Mesothelial cell of epicardium (in vitro differentiated cells): ENCODE measurements at regions not wholly inside any gene's neighbourhood (a gene's known extent, or its start where the extent isn't known, plus 50 kb on each side); places are given as distances from the start of the nearest gene placed in this dataset.
"Not testable (repeated sequence)": the region's sequence is repeated elsewhere in the genome, so short reads cannot be mapped to it uniquely, and the experiment has no call there.

ENCODE experiments used
- DNase-seq, 2 experiments: peaks; one replicate each; pipeline ENCODE4 v3.0.0; 2021; ENCODE audit warnings: low spot score in 2 of 2; ENCODE audit not compliant: unreplicated experiment in 2 of 2
- H3K27ac Mint-ChIP-seq: 2 replicates; pipeline ENCODE4 v1.8.0; 2021; ENCODE audit warnings: mixed read lengths
- H3K27me3 Mint-ChIP-seq: 2 replicates; pipeline ENCODE4 v1.8.0; 2021; ENCODE audit warnings: low read depth, mixed read lengths
- H3K36me3 Mint-ChIP-seq: 2 replicates; pipeline ENCODE4 v1.8.0; 2021; ENCODE audit warnings: mixed read lengths
- H3K4me1 Mint-ChIP-seq: 2 replicates; pipeline ENCODE4 v1.8.0; 2021; ENCODE audit warnings: mixed read lengths
- H3K4me3 Mint-ChIP-seq: 2 replicates; pipeline ENCODE4 v1.8.0; 2021; ENCODE audit warnings: mild to moderate bottlenecking, moderate library complexity, mixed read lengths
- H3K9me3 Mint-ChIP-seq: 2 replicates; pipeline ENCODE4 v1.8.0; 2021; ENCODE audit warnings: mixed read lengths
- CTCF ChIP-seq: fragments of 200-600 bp; sonication (generic); IDR thresholded peaks from one replicate; pipeline ENCODE4 v1.5.0; 2021; ENCODE audit warnings: antibody characterized with exemption; ENCODE audit not compliant: unreplicated experiment

GRCh38 chr4:159706704-159707103, 603.8 kb downstream of the RAPGEF2 start:
- Mint-ChIP-seq H3K4me1 (peaks cover 4% of the 10 kb centered on the region), H3K36me3 (no peaks in the 10 kb centered on the region), H3K27me3 (no peaks in the 10 kb centered on the region), H3K9me3 (peaks cover 10% of the 10 kb centered on the region), H3K4me3 (no peak overlapping the region), H3K27ac (no peak overlapping the region)
- DNase-seq, result no peak
- no peak for TF ChIP-seq CTCF

- not testable (repeated sequence) for H3K4me3 Mint-ChIP-seq, DNase-seq
Measured at GRCh38 chr4:159715180-159715579, 612.3 kb downstream of the RAPGEF2 start.

GRCh38 chr4:159719531-159719930, 616.7 kb downstream of the RAPGEF2 start:
- Mint-ChIP-seq H3K27ac (no peak overlapping the region), H3K9me3 (peaks cover 5% of the 10 kb centered on the region), H3K4me3 (no peak overlapping the region), H3K36me3 (no peaks in the 10 kb centered on the region), H3K27me3 (no peaks in the 10 kb centered on the region), H3K4me1 (no peaks in the 10 kb centered on the region)
- TF ChIP-seq CTCF, result no peak
- no peak for DNase-seq

More at GRCh38 chr4:159715180-159715579, 612.3 kb downstream of the RAPGEF2 start:
- H3K27me3 Mint-ChIP-seq, H3K9me3 Mint-ChIP-seq, H3K4me1 Mint-ChIP-seq, H3K27ac Mint-ChIP-seq, H3K36me3 Mint-ChIP-seq: not testable (repeated sequence)

GRCh38 chr4:159722052-159722451, 619.2 kb downstream of the RAPGEF2 start:
- no peak overlapping the region for H3K4me3 Mint-ChIP-seq
- no peaks in the 10 kb centered on the region for H3K27me3 Mint-ChIP-seq
- no peak for DNase-seq
- no peaks in the 10 kb centered on the region for H3K36me3 Mint-ChIP-seq
- H3K9me3 Mint-ChIP-seq, result no peaks in the 10 kb centered on the region
- H3K27ac Mint-ChIP-seq, result no peak overlapping the region
- H3K4me1 Mint-ChIP-seq, result no peaks in the 10 kb centered on the region
- no peak for TF ChIP-seq CTCF

- Mint-ChIP-seq H3K4me3 (no peak overlapping the region), H3K27ac (no peak overlapping the region), H3K36me3 (no peaks in the 10 kb centered on the region), H3K4me1 (no peaks in the 10 kb centered on the region), H3K9me3 (no peaks in the 10 kb centered on the region), H3K27me3 (no peaks in the 10 kb centered on the region)
- no peak for TF ChIP-seq CTCF
- DNase-seq, result no peak
Measured at GRCh38 chr4:159722918-159723317, 620.0 kb downstream of the RAPGEF2 start.

- DNase-seq, result no peak
Measured at GRCh38 chr4:159723341-159724048, 620.6 kb downstream of the RAPGEF2 start.

More at GRCh38 chr4:159723341-159724048, 620.6 kb downstream of the RAPGEF2 start:
- H3K4me1 Mint-ChIP-seq, result no peaks in the 10 kb centered on the region
- no peaks in the 10 kb centered on the region for H3K27me3 Mint-ChIP-seq
- no peak overlapping the region for H3K27ac Mint-ChIP-seq
- no peaks in the 10 kb centered on the region for H3K9me3 Mint-ChIP-seq
- TF ChIP-seq CTCF, result no peak
- no peak overlapping the region for H3K4me3 Mint-ChIP-seq
- H3K36me3 Mint-ChIP-seq, result no peaks in the 10 kb centered on the region
